ENCODE measurements at regions not wholly inside any gene's neighbourhood (a gene's known extent, or its start where the extent isn't known, plus 50 kb on each side); places are given as distances from the start of the nearest gene placed in this dataset.
"Not testable (repeated sequence)": the region's sequence is repeated elsewhere in the genome, so short reads cannot be mapped to it uniquely, and the experiment has no call there.

DNA sequence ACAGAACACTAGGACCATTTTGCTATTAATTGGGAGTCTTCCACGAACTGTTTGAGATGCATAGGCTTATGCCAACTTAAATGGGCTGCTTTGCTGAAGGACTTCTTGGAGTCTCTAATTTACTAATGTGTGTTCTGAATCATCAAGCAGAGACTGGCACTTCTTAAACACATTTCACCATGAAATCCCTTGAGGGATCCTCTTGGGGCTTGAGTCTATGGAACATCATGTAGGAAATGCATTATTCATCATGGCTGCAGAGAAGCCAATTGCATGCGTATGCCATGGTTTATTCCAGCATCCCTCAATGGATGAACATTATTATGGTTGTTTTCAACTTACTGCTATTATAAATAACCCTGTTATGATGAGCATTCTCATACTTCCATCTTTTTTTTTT lies 73.4 kb downstream of the FGD2 start:
- DNase-seq (ENCODE audit: low spot score) = no peak

GRCh38 chr6:37081042-37081607 lies 75.7 kb downstream of the FGD2 start:
- DNase-seq (ENCODE audit: low spot score) = no peak

DNA sequence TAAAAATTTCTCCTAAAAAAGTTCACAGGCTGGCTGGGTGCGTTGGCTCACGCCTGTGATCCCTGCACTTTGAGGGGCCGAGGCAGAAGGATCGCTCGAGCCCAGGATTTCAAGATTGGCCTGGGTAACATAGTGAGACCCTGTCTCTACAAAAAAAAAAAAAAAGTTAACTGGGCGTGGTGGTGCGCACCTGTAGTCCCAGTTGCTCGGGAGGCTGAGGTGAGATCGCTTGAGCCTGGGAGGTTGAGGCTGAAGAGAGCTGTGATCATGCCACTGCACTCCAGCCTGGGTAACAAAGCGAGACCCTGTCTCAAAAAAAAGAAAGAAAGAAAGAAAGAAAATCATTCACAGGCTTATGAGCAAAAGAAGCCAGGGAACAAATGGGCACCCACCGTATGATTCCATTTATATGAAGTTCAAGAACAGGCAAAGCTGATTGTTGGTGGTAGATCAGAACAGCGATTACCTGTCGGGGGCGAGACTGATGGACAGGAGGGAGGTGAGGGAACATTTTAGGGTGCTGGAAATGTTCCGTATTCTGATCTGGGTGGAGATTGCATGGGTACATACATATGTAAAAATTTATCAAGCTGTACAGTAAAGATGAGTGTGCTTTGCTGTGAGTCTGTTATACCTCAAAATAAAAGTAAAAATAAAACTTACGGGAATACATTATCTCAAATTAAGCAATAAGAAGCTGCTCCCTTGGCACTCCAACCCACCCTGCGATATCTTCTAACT lies 77.1 kb downstream of the FGD2 start:
- no peak for DNase-seq (ENCODE audit: low spot score)

DNA sequence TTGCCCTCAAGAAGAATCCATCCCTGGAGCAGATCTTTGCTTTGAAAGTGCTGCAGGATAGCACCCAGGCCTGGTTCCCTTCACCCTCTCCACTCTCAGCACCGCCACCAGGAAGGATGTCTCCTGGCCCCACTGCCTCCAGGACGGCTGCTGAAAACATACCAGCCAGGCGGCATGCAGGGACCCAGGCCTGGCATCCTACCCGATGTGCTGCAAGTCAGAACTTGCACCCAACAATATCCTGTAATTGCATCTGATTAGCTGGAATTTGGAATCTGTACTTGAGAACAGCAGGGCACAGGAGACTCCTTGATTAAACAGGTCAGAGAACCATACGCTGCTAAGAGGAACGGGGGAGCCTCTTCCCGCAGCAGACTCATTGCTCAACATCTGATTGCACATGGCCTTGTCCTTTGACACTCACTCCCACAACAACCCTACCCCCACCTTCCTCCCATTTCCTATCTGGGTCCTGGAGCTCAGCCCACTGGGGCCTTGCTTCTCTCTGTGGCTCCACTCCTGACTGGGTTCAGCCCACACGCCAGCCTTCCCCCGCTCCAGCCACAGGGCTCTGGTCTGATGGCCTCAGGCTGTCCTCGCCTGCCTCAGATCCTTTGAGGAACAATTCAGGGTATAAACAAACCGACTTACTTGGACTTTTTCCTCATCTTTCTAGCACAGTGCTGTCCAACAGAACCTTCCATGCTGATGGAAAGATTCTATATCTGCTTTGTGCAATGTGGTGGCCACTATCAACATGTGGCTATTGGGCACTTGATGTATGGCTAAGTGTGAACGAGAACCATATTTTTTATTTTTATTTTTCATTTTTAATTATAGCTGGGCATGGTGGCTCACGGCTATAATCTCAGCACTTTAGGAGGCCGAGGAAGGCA lies 78.0 kb downstream of the FGD2 start:
- DNase-seq (ENCODE audit: low spot score) = peak; percentile 72

GRCh38 chr6:37084665-37085064 lies 79.2 kb downstream of the FGD2 start:
- DNase-seq (ENCODE audit: low spot score) = not testable (repeated sequence)

GRCh38 chr6:37085198-37085597 lies 79.7 kb downstream of the FGD2 start:
- no peak for DNase-seq (ENCODE audit: low spot score)

- no peak for DNase-seq (ENCODE audit: low spot score)
Measured at GRCh38 chr6:37088897-37089296, 81.1 kb upstream of the PIM1 start.

DNA sequence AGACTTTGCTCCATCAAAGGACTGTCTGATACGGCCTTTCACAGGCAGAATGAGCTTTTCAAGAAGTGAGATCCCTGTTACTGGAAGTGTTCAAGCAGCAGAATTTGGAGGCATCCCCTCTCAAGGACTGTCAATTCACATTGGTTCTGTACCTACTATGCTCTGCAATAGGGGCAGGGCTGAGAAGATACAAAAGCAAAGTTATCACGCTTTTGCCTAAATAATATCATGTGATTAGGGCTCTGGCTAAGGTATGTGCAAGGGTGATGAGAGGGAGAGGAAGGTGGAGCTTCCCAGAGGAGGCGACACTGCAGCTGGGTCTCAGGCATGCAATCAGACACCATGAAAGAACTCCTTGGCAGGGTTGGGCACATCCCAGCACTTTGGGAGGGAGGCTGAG lies 80.2 kb upstream of the PIM1 start:
- no peak for DNase-seq (ENCODE audit: low spot score)

- not testable (repeated sequence) for DNase-seq (ENCODE audit: low spot score)
Measured at GRCh38 chr6:37091104-37091503, 78.8 kb upstream of the PIM1 start.

DNA sequence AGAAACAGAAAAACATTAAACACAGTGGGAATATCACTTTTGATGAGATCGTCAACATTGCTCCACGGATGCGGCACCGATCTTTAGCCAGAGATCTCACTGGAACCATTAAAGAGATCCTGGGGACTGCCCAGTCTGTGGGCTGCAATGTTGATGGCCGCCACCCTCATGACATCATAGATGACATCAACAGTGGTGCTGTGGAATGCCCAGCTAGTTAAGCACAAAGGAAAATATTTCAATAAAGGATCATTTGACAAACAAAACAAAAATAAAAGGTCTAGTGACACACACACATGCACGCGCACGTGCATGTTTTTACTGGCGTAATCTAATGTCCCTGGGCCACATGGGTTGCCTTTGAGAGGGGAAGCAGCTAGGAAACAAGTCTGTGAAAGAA lies 78.4 kb upstream of the PIM1 start:
- not testable (repeated sequence) for DNase-seq (ENCODE audit: low spot score)

GRCh38 chr6:37092923-37093727 lies 76.8 kb upstream of the PIM1 start:
- no peak for DNase-seq (ENCODE audit: low spot score)

DNA sequence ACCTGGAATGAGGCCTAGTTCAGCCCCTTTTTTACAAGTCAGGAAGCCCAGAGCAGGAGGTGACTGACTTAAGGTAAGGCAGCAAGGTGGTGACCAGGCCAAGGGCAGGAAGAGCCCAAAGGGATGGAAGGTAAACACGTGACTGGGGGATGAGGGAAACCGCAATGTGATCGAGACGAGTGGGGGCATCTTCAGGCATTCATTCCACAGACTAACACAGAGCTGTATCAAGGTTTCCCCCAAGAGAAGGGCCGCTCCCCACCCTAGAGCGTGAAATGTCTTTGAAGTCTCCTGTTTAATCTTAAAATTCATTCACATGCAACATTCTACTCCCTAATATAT lies 76.3 kb upstream of the PIM1 start:
- no peak for DNase-seq (ENCODE audit: low spot score)

- no peak for DNase-seq (ENCODE audit: low spot score)
Measured at GRCh38 chr6:37095997-37096396, 74.0 kb upstream of the PIM1 start.

DNA sequence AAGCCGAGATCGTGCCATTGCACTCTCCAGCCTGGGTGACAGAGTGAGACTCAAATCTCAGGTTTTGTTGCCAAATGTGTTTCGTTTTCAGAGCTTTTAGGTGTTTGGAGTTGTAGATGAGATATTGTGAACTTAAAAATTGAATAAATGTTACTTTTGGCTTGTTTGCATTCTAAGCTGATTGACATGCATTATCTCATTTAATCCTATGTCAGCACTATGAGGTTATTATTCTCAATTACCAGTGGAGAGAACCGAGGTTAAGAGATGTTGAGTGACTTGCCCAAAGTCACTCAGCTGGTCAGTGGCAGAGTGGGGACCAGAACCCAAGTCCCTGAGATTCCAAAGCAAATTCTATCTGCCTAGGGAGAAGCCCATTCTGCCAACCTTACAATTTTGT lies 72.6 kb upstream of the PIM1 start:
- DNase-seq (ENCODE audit: low spot score) = no peak

- DNase-seq (ENCODE audit: low spot score) = no peak
Measured at GRCh38 chr6:37099442-37099841, 70.5 kb upstream of the PIM1 start.

- no peak for DNase-seq (ENCODE audit: low spot score)
Measured at GRCh38 chr6:37100745-37101144, 69.2 kb upstream of the PIM1 start.

DNA sequence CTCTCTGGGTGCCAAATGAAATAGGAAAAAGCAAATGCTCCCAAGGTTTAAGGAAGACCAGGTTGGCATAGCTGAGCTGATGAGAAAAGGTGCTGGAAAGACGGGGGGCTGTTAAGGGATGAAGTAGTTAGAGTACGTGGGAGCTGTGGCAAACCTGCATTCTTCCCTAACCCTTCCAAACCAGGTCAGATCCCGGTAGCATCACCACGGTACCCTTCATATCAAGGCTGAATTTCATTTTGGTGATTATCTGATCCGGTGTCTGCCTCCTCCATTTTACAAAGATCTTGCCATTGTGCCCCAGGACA lies 68.0 kb upstream of the PIM1 start:
- no peak for DNase-seq (ENCODE audit: low spot score)

DNA sequence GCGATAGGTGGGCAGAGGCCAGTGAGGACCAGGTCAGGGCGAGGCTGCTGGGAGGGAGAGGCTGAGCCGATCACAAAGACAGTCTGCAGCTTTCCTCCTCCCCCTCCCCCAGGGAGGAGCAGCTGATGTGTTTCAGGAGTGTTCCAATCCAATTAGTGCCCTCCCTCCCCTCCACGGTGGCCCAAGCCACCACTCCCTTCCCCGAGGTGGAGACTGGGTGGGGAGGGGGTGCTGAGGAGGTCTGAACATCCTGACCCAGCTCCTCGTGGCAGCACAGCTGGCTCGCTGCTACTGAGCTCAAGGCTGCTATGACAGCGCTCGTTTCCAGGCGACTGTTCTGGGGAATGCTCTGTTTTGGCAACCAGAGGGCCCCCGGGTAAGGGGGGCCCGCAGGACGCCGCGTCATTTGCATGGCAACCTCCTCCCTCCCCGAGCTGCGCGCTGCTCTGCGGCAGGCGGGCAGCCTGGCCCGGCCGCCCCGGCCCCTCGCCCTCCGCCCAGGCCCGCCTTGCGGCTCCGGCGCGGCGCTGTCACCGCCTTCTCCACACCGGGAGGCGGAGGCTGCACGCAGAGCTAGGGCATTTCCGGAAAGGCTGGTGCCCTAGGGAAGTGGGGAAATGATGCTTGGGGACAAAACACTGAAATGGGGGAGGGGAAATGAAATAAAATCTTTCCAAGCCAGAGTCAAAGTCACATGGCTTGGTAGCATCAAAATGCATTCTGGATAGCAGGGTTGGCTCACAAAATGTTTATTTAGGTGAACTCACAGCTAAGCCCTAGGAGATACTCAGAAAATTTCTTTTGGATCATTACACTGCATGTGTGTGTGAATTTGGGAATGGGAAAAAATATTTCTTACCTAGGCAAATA lies 67.4 kb upstream of the PIM1 start:
- DNase-seq (ENCODE audit: low spot score) = peak; percentile 40

DNA sequence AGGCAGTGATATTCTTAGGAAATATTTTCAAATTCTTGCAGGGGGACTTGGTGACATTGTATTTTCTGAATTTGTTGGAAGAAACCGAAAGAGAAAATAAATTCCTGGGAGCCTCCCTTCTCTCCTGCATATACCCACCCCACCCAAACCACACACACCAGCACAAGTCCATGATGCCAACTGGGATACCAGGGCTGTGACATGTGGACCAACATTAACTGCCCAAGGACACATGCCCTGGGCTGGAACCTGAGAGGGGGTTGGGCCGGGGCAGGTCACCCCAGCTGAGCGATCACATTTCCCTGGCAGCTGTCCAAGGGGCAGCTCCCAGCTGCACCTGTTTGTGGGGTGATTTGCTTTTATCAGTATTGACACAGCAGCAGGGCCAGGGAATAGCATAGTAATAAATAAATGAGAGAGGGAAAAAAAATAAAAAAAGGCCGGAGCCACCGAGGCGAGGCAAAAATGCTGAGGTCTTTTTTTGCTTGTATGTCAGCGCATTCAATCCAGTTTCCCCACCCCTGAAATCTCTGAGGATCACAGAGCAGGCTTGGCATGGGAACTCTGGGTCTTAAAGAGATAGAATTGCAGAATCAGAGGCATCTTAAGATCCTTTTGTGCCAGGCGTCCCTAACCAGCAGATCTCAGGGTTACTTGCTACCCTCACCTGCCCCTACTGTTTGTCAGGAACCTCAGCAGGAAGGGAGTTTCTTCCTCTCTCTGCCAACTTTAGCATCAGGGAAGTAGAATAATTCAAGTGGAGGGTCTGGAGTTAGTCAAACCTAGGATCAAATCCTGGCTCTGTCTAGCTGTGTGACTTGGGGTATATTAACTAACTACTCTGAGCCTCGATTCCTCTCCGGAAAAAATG lies 66.5 kb upstream of the PIM1 start:
- no peak for DNase-seq (ENCODE audit: low spot score)

GRCh38 chr6:37104824-37105147 lies 65.2 kb upstream of the PIM1 start:
- no peak for DNase-seq (ENCODE audit: low spot score)
